ENCODE measurements at regions not wholly inside any gene's neighbourhood (a gene's known extent, or its start where the extent isn't known, plus 50 kb on each side); places are given as distances from the start of the nearest gene placed in this dataset.

- Histone ChIP-seq H2AFZ (ENCODE audit: low read depth, low read length) (no peak overlapping the region), H3K36me3 (ENCODE audit: insufficient read depth, low read length) (no peaks in the 10 kb centered on the region), H3K27ac (ENCODE audit: low read length) (no peak overlapping the region), H3K4me2 (ENCODE audit: insufficient read depth, low read length) (no peak overlapping the region), H3K27me3 (ENCODE audit: insufficient read depth, low read length, poor library complexity) (no peaks in the 10 kb centered on the region), H3K79me2 (ENCODE audit: insufficient read depth, low read length) (no peaks in the 10 kb centered on the region), H3K4me1 (ENCODE audit: insufficient read depth, low read length) (no peaks in the 10 kb centered on the region), H3K4me3 (ENCODE audit: low read depth in 1 of 2, low read length in 2 of 2) (no peak overlapping the region), H3K9ac (ENCODE audit: low read depth, low read length) (no peak overlapping the region), H4K20me1 (ENCODE audit: insufficient read depth, low read length) (no peaks in the 10 kb centered on the region), H3K9me3 (ENCODE audit: insufficient read depth, low read length, severe bottlenecking) (no peaks in the 10 kb centered on the region)
- DNase-seq (no peak), ATAC-seq (ENCODE audit: insufficient read depth, low read depth) (no peak)
- TF ChIP-seq EZH2 (IDR thresholded peaks at IDR 0.05; ENCODE audit: borderline replicate concordance, low read depth, low read length, severe bottlenecking): no peak
- TF ChIP-seq CTCF (IDR thresholded peaks at IDR 0.05; ENCODE audit: borderline replicate concordance, extremely low read depth, low read length, poor library complexity, severe bottlenecking): no peak
Measured at GRCh38 chr5:135218790-135219568, 180.1 kb downstream of the MACROH2A1 start.

- H3K9ac ChIP-seq (ENCODE audit: low read depth, low read length): no peak overlapping the region
- H4K20me1 ChIP-seq (ENCODE audit: insufficient read depth, low read length): no peaks in the 10 kb centered on the region
- no peaks in the 10 kb centered on the region for H3K4me1 ChIP-seq (ENCODE audit: insufficient read depth, low read length)
- no peaks in the 10 kb centered on the region for H3K36me3 ChIP-seq (ENCODE audit: insufficient read depth, low read length)
- no peak overlapping the region for H3K27ac ChIP-seq (ENCODE audit: low read length)
- H3K4me2 ChIP-seq (ENCODE audit: insufficient read depth, low read length): no peak overlapping the region
- H3K79me2 ChIP-seq (ENCODE audit: insufficient read depth, low read length): no peaks in the 10 kb centered on the region
- TF ChIP-seq CTCF (IDR thresholded peaks at IDR 0.05; ENCODE audit: borderline replicate concordance, extremely low read depth, low read length, poor library complexity, severe bottlenecking) (no peak), EZH2 (IDR thresholded peaks at IDR 0.05; ENCODE audit: borderline replicate concordance, low read depth, low read length, severe bottlenecking) (no peak)
- ATAC-seq (ENCODE audit: insufficient read depth, low read depth): no peak
- no peaks in the 10 kb centered on the region for H3K27me3 ChIP-seq (ENCODE audit: insufficient read depth, low read length, poor library complexity)
- no peak overlapping the region for H3K4me3 ChIP-seq (ENCODE audit: low read depth in 1 of 2, low read length in 2 of 2)
- H2AFZ ChIP-seq (ENCODE audit: low read depth, low read length): no peak overlapping the region
- DNase-seq: no peak
- no peaks in the 10 kb centered on the region for H3K9me3 ChIP-seq (ENCODE audit: insufficient read depth, low read length, severe bottlenecking)
Measured at GRCh38 chr5:135218486-135218755, 180.6 kb downstream of the MACROH2A1 start.

GRCh38 chr5:135217669-135218485 is 181.2 kb downstream of the MACROH2A1 start:
- Histone ChIP-seq H3K4me1 (ENCODE audit: insufficient read depth, low read length) (no peaks in the 10 kb centered on the region), H3K9ac (ENCODE audit: low read depth, low read length) (no peak overlapping the region), H3K27ac (ENCODE audit: low read length) (no peak overlapping the region), H3K27me3 (ENCODE audit: insufficient read depth, low read length, poor library complexity) (no peaks in the 10 kb centered on the region), H4K20me1 (ENCODE audit: insufficient read depth, low read length) (no peaks in the 10 kb centered on the region), H3K9me3 (ENCODE audit: insufficient read depth, low read length, severe bottlenecking) (no peaks in the 10 kb centered on the region), H3K36me3 (ENCODE audit: insufficient read depth, low read length) (no peaks in the 10 kb centered on the region), H3K4me2 (ENCODE audit: insufficient read depth, low read length) (no peak overlapping the region), H3K4me3 (ENCODE audit: low read depth in 1 of 2, low read length in 2 of 2) (no peak overlapping the region), H2AFZ (ENCODE audit: low read depth, low read length) (no peak overlapping the region), H3K79me2 (ENCODE audit: insufficient read depth, low read length) (no peaks in the 10 kb centered on the region)
- no peak for DNase-seq
- TF ChIP-seq CTCF (IDR thresholded peaks at IDR 0.05; ENCODE audit: borderline replicate concordance, extremely low read depth, low read length, poor library complexity, severe bottlenecking) (peak; percentile 38), EZH2 (IDR thresholded peaks at IDR 0.05; ENCODE audit: borderline replicate concordance, low read depth, low read length, severe bottlenecking) (no peak)
- no peak for ATAC-seq (ENCODE audit: insufficient read depth, low read depth)
